Neural progenitor cell (in vitro differentiated cells): ENCODE measurements at regions not wholly inside any gene's neighbourhood (a gene's known extent, or its start where the extent isn't known, plus 50 kb on each side); places are given as distances from the start of the nearest gene placed in this dataset.
A peak's percentile ranks its signal among the peaks of the same experiment; 100 is the strongest.

Source experiments
- DNase-seq: peaks from one replicate; pipeline ENCODE4 v3.0.0-alpha.2; 2016; ENCODE audit warnings: low spot score
- H2AFZ ChIP-seq: fragments of 200-600 bp; sonication (generic); replicated peaks from 2 replicates; pipeline ENCODE4 v1.6.1; 2016; ENCODE audit warnings: antibody characterized with exemption
- H3F3A ChIP-seq: fragments of 200-600 bp; sonication (generic); 2 replicates; pipeline ENCODE4 v1.6.1; 2016; ENCODE audit warnings: antibody characterized with exemption, low read depth
- H3K27ac ChIP-seq: fragments of 200-600 bp; sonication (generic); 2 replicates; pipeline ENCODE4 v1.5.1; 2016; ENCODE audit warnings: mild to moderate bottlenecking
- H3K27me3 ChIP-seq: fragments of 200-600 bp; sonication (generic); 2 replicates; pipeline ENCODE4 v1.6.1; 2016; ENCODE audit warnings: mild to moderate bottlenecking, moderate library complexity
- H3K36me3 ChIP-seq: fragments of 200-600 bp; sonication (generic); 2 replicates; pipeline ENCODE4 v1.5.1; 2016
- H3K4me1 ChIP-seq: fragments of 200-600 bp; sonication (generic); 2 replicates; pipeline ENCODE4 v1.6.1; 2016; ENCODE audit warnings: mixed run types
- H3K4me2 ChIP-seq: fragments of 200-600 bp; sonication (generic); 2 replicates; pipeline ENCODE4 v1.6.1; 2016
- H3K4me3 ChIP-seq: fragments of 200-600 bp; sonication (generic); 2 replicates; pipeline ENCODE4 v1.5.1; 2016
- H3K79me2 ChIP-seq: fragments of 200-600 bp; sonication (generic); 2 replicates; pipeline ENCODE4 v1.6.1; 2016; ENCODE audit warnings: low read depth
- H3K9ac ChIP-seq: fragments of 200-600 bp; sonication (generic); 2 replicates; pipeline ENCODE4 v1.6.1; 2016
- H3K9me3 ChIP-seq: fragments of 200-600 bp; sonication (generic); 2 replicates; pipeline ENCODE4 v1.5.1; 2016; ENCODE audit warnings: low read depth
- H4K20me1 ChIP-seq: fragments of 200-600 bp; sonication (generic); 2 replicates; pipeline ENCODE4 v1.6.1; 2016; ENCODE audit warnings: low read depth
- H3K27ac Mint-ChIP-seq: 3 replicates; pipeline ENCODE4 v1.8.0; 2021; ENCODE audit warnings: mixed read lengths
- H3K27me3 Mint-ChIP-seq: 2 replicates; pipeline ENCODE4 v1.8.0; 2022; ENCODE audit warnings: low read depth, mild to moderate bottlenecking, inconsistent platforms, moderate library complexity, mixed read lengths; ENCODE audit not compliant: insufficient read depth
- H3K36me3 Mint-ChIP-seq: 3 replicates; pipeline ENCODE4 v1.8.0; 2021; ENCODE audit warnings: mixed read lengths
- H3K4me1 Mint-ChIP-seq: 3 replicates; pipeline ENCODE4 v1.8.0; 2021; ENCODE audit warnings: mixed read lengths
- H3K4me3 Mint-ChIP-seq: 3 replicates; pipeline ENCODE4 v1.8.0; 2021; ENCODE audit warnings: mild to moderate bottlenecking, moderate library complexity, mixed read lengths
- H3K9me3 Mint-ChIP-seq: 3 replicates; pipeline ENCODE4 v1.8.0; 2020; ENCODE audit warnings: mixed read lengths
- CTCF ChIP-seq: fragments of 200-600 bp; sonication (generic); IDR thresholded peaks from 2 replicates; pipeline ENCODE4 v1.5.1; 2017; ENCODE audit warnings: antibody characterized with exemption, mild to moderate bottlenecking
- EZH2 ChIP-seq: fragments of 200-600 bp; sonication (generic); IDR thresholded peaks from 2 replicates; pipeline ENCODE4 v1.6.1; 2017; ENCODE audit warnings: antibody characterized with exemption, mild to moderate bottlenecking, moderate library complexity
- EZH2phosphoT487 ChIP-seq: fragments of 200-600 bp; sonication (generic); IDR thresholded peaks from 2 replicates; pipeline ENCODE4 v1.6.1; 2017; ENCODE audit warnings: antibody characterized with exemption

GRCh38 chr7:131244259-131244852 lies 83.3 kb upstream of the MKLN1 start:
- DNase-seq, result no peak
- Histone ChIP-seq H3F3A (no peaks in the 10 kb centered on the region), H3K4me3 (no peak overlapping the region), H3K9ac (no peak overlapping the region), H3K79me2 (no peaks in the 10 kb centered on the region), H3K27ac (no peak overlapping the region), H4K20me1 (no peaks in the 10 kb centered on the region), H3K27me3 (no peaks in the 10 kb centered on the region), H3K36me3 (no peaks in the 10 kb centered on the region), H3K4me2 (no peak overlapping the region), H2AFZ (peak overlapping the region; percentile 3), H3K4me1 (no peaks in the 10 kb centered on the region), H3K9me3 (no peaks in the 10 kb centered on the region)
- no peak overlapping the region for H3K27ac Mint-ChIP-seq
- peaks cover 9% of the 10 kb centered on the region for H3K4me1 Mint-ChIP-seq
- TF ChIP-seq EZH2phosphoT487 (no peak), CTCF (no peak), EZH2 (no peak)
- no peaks in the 10 kb centered on the region for H3K36me3 Mint-ChIP-seq
- H3K27me3 Mint-ChIP-seq, result no peaks in the 10 kb centered on the region
- no peak overlapping the region for H3K4me3 Mint-ChIP-seq
- H3K9me3 Mint-ChIP-seq, result no peaks in the 10 kb centered on the region

GRCh38 chr7:131249003-131249402 lies 78.7 kb upstream of the MKLN1 start:
- H4K20me1 ChIP-seq, result no peaks in the 10 kb centered on the region
- H3F3A ChIP-seq, result no peaks in the 10 kb centered on the region
- H3K36me3 Mint-ChIP-seq, result no peaks in the 10 kb centered on the region
- H3K9me3 ChIP-seq, result no peaks in the 10 kb centered on the region
- H2AFZ ChIP-seq, result no peak overlapping the region
- H3K27me3 Mint-ChIP-seq, result peaks cover 5% of the 10 kb centered on the region
- no peaks in the 10 kb centered on the region for H3K36me3 ChIP-seq
- no peak for DNase-seq
- H3K4me1 Mint-ChIP-seq, result peaks cover 23% of the 10 kb centered on the region
- H3K27me3 ChIP-seq, result no peaks in the 10 kb centered on the region
- no peak overlapping the region for H3K27ac ChIP-seq
- peaks cover 10% of the 10 kb centered on the region for H3K9me3 Mint-ChIP-seq
- no peak overlapping the region for H3K27ac Mint-ChIP-seq
- no peaks in the 10 kb centered on the region for H3K4me1 ChIP-seq
- TF ChIP-seq CTCF (no peak), EZH2phosphoT487 (no peak), EZH2 (no peak)
- H3K79me2 ChIP-seq, result no peaks in the 10 kb centered on the region
- no peak overlapping the region for H3K4me3 ChIP-seq
- no peak overlapping the region for H3K4me2 ChIP-seq
- no peak overlapping the region for H3K9ac ChIP-seq
- H3K4me3 Mint-ChIP-seq, result no peak overlapping the region

GRCh38 chr7:131249483-131249882 lies 78.2 kb upstream of the MKLN1 start:
- Histone ChIP-seq H3K36me3 (no peaks in the 10 kb centered on the region), H4K20me1 (no peaks in the 10 kb centered on the region), H3K79me2 (no peaks in the 10 kb centered on the region), H3F3A (no peaks in the 10 kb centered on the region), H3K9me3 (peaks cover 5% of the 10 kb centered on the region), H3K4me2 (no peak overlapping the region), H2AFZ (no peak overlapping the region), H3K4me1 (no peaks in the 10 kb centered on the region), H3K27me3 (no peaks in the 10 kb centered on the region), H3K9ac (no peak overlapping the region), H3K27ac (no peak overlapping the region), H3K4me3 (no peak overlapping the region)
- H3K4me3 Mint-ChIP-seq, result no peak overlapping the region
- DNase-seq, result no peak
- H3K36me3 Mint-ChIP-seq, result peaks cover under 1% of the 10 kb centered on the region
- peaks cover 19% of the 10 kb centered on the region for H3K4me1 Mint-ChIP-seq
- H3K27me3 Mint-ChIP-seq, result peaks cover 7% of the 10 kb centered on the region
- no peak overlapping the region for H3K27ac Mint-ChIP-seq
- TF ChIP-seq EZH2phosphoT487, result no peak
- TF ChIP-seq EZH2, result no peak
- no peak for TF ChIP-seq CTCF
- H3K9me3 Mint-ChIP-seq, result peaks cover 15% of the 10 kb centered on the region
